GM12878 (cell line): ENCODE measurements at regions not wholly inside any gene's neighbourhood (a gene's known extent, or its start where the extent isn't known, plus 50 kb on each side); places are given as distances from the start of the nearest gene placed in this dataset.

Experiments
- CHD2 ChIP-seq: IDR thresholded peaks from 2 replicates; pipeline ENCODE4 v1.6.1; 2011; ENCODE audit warnings: low read depth, low read length, improper control_type of control experiment, borderline replicate concordance
- CREB1 ChIP-seq: IDR thresholded peaks from 2 replicates; pipeline ENCODE4 v1.6.1; 2012; ENCODE audit warnings: low read depth, mild to moderate bottlenecking, inconsistent platforms
- MYC ChIP-seq: IDR thresholded peaks from 2 replicates; pipeline ENCODE4 v1.6.1; 2011; ENCODE audit warnings: mild to moderate bottlenecking, low read length, moderate library complexity, inconsistent platforms; ENCODE audit not compliant: insufficient read depth, insufficient replicate concordance, insufficient read length, severe bottlenecking
- POLR2AphosphoS5 ChIP-seq: IDR thresholded peaks from 2 replicates; pipeline ENCODE4 v1.6.1; 2011; ENCODE audit warnings: mild to moderate bottlenecking, low read length, inconsistent platforms
- RFX5 ChIP-seq: IDR thresholded peaks from 2 replicates; pipeline ENCODE4 v1.6.1; 2011; ENCODE audit warnings: low read depth, low read length, improper control_type of control experiment
- SMARCA5 ChIP-seq: fragments of 450-650 bp; IDR thresholded peaks from 2 replicates; pipeline ENCODE4 v1.6.1; 2017; ENCODE audit warnings: mild to moderate bottlenecking
- ZNF24 ChIP-seq: fragments of 450-650 bp; IDR thresholded peaks from 2 replicates; pipeline ENCODE4 v1.6.1; 2017; ENCODE audit warnings: antibody characterized with exemption, mild to moderate bottlenecking
- TF ChIP-seq, protein P1 (sequence below), 3 experiments: IDR thresholded peaks in 2 of 3; conservative IDR thresholded peaks in 1 of 3; 2 replicates each; pipeline ENCODE4 v1.5.1; 2011; ENCODE audit warnings: low read depth in 3 of 3, low read length in 3 of 3, mild to moderate bottlenecking in 3 of 3, control low read depth in 2 of 3, moderate library complexity in 2 of 3, inconsistent platforms in 1 of 3, mixed read lengths in 1 of 3; ENCODE audit not compliant: control insufficient read depth in 2 of 3, insufficient read depth in 1 of 3; ENCODE audit errors: extremely low read depth in 1 of 3
- TF ChIP-seq, protein P2 (sequence below): fragments of 450-650 bp; IDR thresholded peaks from 2 replicates; pipeline ENCODE4 v1.6.1; 2017; ENCODE audit warnings: mild to moderate bottlenecking, moderate library complexity

DNA sequence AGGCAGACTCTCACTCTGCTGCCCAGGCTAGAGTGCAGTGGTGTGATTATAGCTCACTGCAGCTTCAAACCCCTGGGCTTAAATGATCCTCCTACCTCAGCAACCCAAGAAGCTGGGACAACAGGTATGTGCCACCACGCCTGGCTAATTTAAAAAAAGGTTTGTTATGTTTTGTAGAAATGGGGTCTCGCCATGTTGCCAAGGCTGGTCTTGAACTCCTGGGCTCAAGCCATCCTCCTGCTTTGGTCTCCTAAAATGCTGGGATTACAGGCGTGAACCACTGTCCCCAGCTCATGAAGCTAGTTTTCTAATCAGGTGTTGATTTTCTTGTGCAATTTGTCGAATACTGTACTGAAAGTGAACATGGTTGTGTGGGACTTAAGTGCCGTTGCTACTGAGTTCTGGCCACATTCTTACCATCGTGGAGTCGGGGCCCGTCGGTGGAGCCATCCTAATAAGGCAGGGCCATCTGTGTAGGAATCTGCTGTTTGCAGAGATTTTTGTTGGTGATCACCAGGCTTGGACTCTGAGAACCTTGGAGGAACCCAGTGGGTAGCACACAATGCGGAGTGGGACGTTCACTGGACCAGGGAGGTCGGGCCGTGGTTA is 193.2 kb downstream of the GOLGA6L6 start:
- TF ChIP-seq ZNF24 = no peak
- TF ChIP-seq, protein P1, sequence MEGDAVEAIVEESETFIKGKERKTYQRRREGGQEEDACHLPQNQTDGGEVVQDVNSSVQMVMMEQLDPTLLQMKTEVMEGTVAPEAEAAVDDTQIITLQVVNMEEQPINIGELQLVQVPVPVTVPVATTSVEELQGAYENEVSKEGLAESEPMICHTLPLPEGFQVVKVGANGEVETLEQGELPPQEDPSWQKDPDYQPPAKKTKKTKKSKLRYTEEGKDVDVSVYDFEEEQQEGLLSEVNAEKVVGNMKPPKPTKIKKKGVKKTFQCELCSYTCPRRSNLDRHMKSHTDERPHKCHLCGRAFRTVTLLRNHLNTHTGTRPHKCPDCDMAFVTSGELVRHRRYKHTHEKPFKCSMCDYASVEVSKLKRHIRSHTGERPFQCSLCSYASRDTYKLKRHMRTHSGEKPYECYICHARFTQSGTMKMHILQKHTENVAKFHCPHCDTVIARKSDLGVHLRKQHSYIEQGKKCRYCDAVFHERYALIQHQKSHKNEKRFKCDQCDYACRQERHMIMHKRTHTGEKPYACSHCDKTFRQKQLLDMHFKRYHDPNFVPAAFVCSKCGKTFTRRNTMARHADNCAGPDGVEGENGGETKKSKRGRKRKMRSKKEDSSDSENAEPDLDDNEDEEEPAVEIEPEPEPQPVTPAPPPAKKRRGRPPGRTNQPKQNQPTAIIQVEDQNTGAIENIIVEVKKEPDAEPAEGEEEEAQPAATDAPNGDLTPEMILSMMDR (IDR thresholded peaks at IDR 0.05 in 2 of 3, conservative IDR thresholded peaks at IDR 0.05 in 1 of 3; ENCODE audit: control insufficient read depth in 2 of 3, extremely low read depth in 1 of 3, insufficient read depth in 1 of 3, low read depth in 3 of 3, low read length in 3 of 3) = no peak
- TF ChIP-seq, protein P2, sequence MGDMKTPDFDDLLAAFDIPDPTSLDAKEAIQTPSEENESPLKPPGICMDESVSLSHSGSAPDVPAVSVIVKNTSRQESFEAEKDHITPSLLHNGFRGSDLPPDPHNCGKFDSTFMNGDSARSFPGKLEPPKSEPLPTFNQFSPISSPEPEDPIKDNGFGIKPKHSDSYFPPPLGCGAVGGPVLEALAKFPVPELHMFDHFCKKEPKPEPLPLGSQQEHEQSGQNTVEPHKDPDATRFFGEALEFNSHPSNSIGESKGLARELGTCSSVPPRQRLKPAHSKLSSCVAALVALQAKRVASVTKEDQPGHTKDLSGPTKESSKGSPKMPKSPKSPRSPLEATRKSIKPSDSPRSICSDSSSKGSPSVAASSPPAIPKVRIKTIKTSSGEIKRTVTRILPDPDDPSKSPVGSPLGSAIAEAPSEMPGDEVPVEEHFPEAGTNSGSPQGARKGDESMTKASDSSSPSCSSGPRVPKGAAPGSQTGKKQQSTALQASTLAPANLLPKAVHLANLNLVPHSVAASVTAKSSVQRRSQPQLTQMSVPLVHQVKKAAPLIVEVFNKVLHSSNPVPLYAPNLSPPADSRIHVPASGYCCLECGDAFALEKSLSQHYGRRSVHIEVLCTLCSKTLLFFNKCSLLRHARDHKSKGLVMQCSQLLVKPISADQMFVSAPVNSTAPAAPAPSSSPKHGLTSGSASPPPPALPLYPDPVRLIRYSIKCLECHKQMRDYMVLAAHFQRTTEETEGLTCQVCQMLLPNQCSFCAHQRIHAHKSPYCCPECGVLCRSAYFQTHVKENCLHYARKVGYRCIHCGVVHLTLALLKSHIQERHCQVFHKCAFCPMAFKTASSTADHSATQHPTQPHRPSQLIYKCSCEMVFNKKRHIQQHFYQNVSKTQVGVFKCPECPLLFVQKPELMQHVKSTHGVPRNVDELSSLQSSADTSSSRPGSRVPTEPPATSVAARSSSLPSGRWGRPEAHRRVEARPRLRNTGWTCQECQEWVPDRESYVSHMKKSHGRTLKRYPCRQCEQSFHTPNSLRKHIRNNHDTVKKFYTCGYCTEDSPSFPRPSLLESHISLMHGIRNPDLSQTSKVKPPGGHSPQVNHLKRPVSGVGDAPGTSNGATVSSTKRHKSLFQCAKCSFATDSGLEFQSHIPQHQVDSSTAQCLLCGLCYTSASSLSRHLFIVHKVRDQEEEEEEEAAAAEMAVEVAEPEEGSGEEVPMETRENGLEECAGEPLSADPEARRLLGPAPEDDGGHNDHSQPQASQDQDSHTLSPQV = no peak
- TF ChIP-seq CREB1 = no peak
- TF ChIP-seq POLR2AphosphoS5 = no peak
- TF ChIP-seq CHD2 = no peak
- no peak for TF ChIP-seq MYC
- no peak for TF ChIP-seq RFX5
- TF ChIP-seq SMARCA5 = no peak
